Liver (tissue), 8 donors: ENCODE measurements at regions not wholly inside any gene's neighbourhood (a gene's known extent, or its start where the extent isn't known, plus 50 kb on each side); places are given as distances from the start of the nearest gene placed in this dataset.

Source experiments
- DNase-seq: peaks from one replicate; pipeline ENCODE4 v3.0.0-alpha.2; 2017; ENCODE audit warnings: low spot score
- H3K27ac ChIP-seq, 2 donors: one replicate each; pipeline ENCODE4 v1.7.0; 2013; ENCODE audit warnings: inconsistent platforms in 2 of 2, low read length in 2 of 2, control low read depth in 1 of 2, low read depth in 1 of 2, mild to moderate bottlenecking in 1 of 2
- H3K27me3 ChIP-seq, 4 donors: one replicate each; pipeline versions ENCODE4 v1.6.1 to v1.7.0; 2013; ENCODE audit warnings: low read length in 3 of 4, inconsistent platforms in 1 of 4, mild to moderate bottlenecking in 1 of 4, moderate library complexity in 1 of 4; ENCODE audit not compliant: control insufficient read depth in 4 of 4, insufficient read depth in 4 of 4
- H3K36me3 ChIP-seq, 4 donors: one replicate each; pipeline versions ENCODE4 v1.6.1 to v1.7.0; 2013; ENCODE audit warnings: low read length in 3 of 4, mild to moderate bottlenecking in 3 of 4, low read depth in 1 of 4, moderate library complexity in 1 of 4; ENCODE audit not compliant: control insufficient read depth in 4 of 4, insufficient read depth in 3 of 4
- H3K4me1 ChIP-seq, 4 donors: one replicate each; pipeline versions ENCODE4 v1.6.1 to v1.7.0; 2013; ENCODE audit warnings: low read length in 3 of 4, mild to moderate bottlenecking in 3 of 4, moderate library complexity in 1 of 4; ENCODE audit not compliant: control insufficient read depth in 4 of 4, insufficient read depth in 4 of 4
- H3K4me3 ChIP-seq, 3 donors: one replicate each; pipeline versions ENCODE4 v1.6.1 to v1.7.0; 2013; ENCODE audit warnings: low read length in 3 of 3, control low read depth in 1 of 3, low read depth in 1 of 3, mild to moderate bottlenecking in 1 of 3
- H3K9ac ChIP-seq, 2 donors: one replicate each; pipeline ENCODE4 v1.7.0; 2013; ENCODE audit warnings: low read length in 2 of 2, mild to moderate bottlenecking in 2 of 2, moderate library complexity in 2 of 2, control low read depth in 1 of 2, low read depth in 1 of 2
- H3K9me3 ChIP-seq, 4 donors: one replicate each; pipeline versions ENCODE4 v1.6.1 to v1.7.0; 2013; ENCODE audit warnings: low read length in 3 of 4; ENCODE audit not compliant: control insufficient read depth in 4 of 4
- ATF3 ChIP-seq: IDR thresholded peaks from 2 replicates; pipeline ENCODE4 v1.6.1; 2016; ENCODE audit warnings: antibody characterized with exemption
- CTCF ChIP-seq: fragments of 150-350 bp; IDR thresholded peaks from 2 replicates; pipeline ENCODE4 v1.5.1; 2017; ENCODE audit warnings: improper control_type of control experiment, low read depth, low read length; ENCODE audit not compliant: missing input control
- EGR1 ChIP-seq, 2 donors: IDR thresholded peaks; 2 replicates each; pipeline ENCODE4 v1.6.1; 2016 to 2018; ENCODE audit warnings: antibody characterized with exemption in 2 of 2, low read depth in 2 of 2
- FOXA1 ChIP-seq: IDR thresholded peaks from 2 replicates; pipeline ENCODE4 v1.6.1; 2016; ENCODE audit warnings: antibody characterized with exemption
- FOXA2 ChIP-seq: IDR thresholded peaks from 2 replicates; pipeline ENCODE4 v1.6.1; 2016; ENCODE audit warnings: antibody characterized with exemption
- GABPA ChIP-seq, 2 donors: IDR thresholded peaks in 1 of 2; conservative IDR thresholded peaks in 1 of 2; 2 replicates each; pipeline ENCODE4 v1.6.1; 2016; ENCODE audit warnings: antibody characterized with exemption in 2 of 2, mild to moderate bottlenecking in 1 of 2, moderate library complexity in 1 of 2
- HNF4A ChIP-seq, 2 donors: conservative IDR thresholded peaks; 2 replicates each; pipeline ENCODE4 v1.6.1; 2016; ENCODE audit warnings: antibody characterized with exemption in 2 of 2, mild to moderate bottlenecking in 2 of 2
- HNF4G ChIP-seq: IDR thresholded peaks from 2 replicates; pipeline ENCODE4 v1.6.1; 2016; ENCODE audit warnings: antibody characterized with exemption
- JUND ChIP-seq, 2 donors: IDR thresholded peaks; 2 replicates each; pipeline ENCODE4 v1.6.1; 2016; ENCODE audit warnings: antibody characterized with exemption in 2 of 2
- MAX ChIP-seq: IDR thresholded peaks from 2 replicates; pipeline ENCODE4 v1.6.1; 2016; ENCODE audit warnings: antibody characterized with exemption
- NR2F2 ChIP-seq: IDR thresholded peaks from 2 replicates; pipeline ENCODE4 v1.6.1; 2016; ENCODE audit warnings: antibody characterized with exemption
- RAD21 ChIP-seq, 2 donors: IDR thresholded peaks; 2 replicates each; pipeline ENCODE4 v1.6.1; 2016; ENCODE audit warnings: antibody characterized with exemption in 2 of 2, mild to moderate bottlenecking in 2 of 2
- REST ChIP-seq: IDR thresholded peaks from 2 replicates; pipeline ENCODE4 v1.6.1; 2016; ENCODE audit warnings: antibody characterized with exemption, mild to moderate bottlenecking
- RXRA ChIP-seq, 2 donors: IDR thresholded peaks; 2 replicates each; pipeline ENCODE4 v1.6.1; 2017 to 2018; ENCODE audit warnings: antibody characterized with exemption in 2 of 2, mild to moderate bottlenecking in 1 of 2
- SP1 ChIP-seq: IDR thresholded peaks from 2 replicates; pipeline ENCODE4 v1.6.1; 2018; ENCODE audit warnings: antibody characterized with exemption, mild to moderate bottlenecking
- TAF1 ChIP-seq: conservative IDR thresholded peaks from 2 replicates; pipeline ENCODE4 v1.6.1; 2016; ENCODE audit warnings: antibody characterized with exemption, mild to moderate bottlenecking
- YY1 ChIP-seq: IDR thresholded peaks from 2 replicates; pipeline ENCODE4 v1.6.1; 2016; ENCODE audit warnings: antibody characterized with exemption, mild to moderate bottlenecking
- ZBTB33 ChIP-seq: IDR thresholded peaks from 2 replicates; pipeline ENCODE4 v1.6.1; 2016; ENCODE audit warnings: antibody characterized with exemption
- WGBS: extraction: QIAGEN DNeasy Blood & Tissue Kit; methylation state at CpG from one replicate; pipeline ENCODE4 v1.1.7; 2013; 5-methylcytosine and 5-hydroxymethylcytosine counted together
- donor health status: healthy.
- donor health status: healthy.
- donor health status: healthy.
- donor health status: healthy.
- donor health status: healthy.

GRCh38 chr1:14486401-14487201 lies 111.9 kb upstream of the KAZN start:
- Histone ChIP-seq H3K9ac (no peak overlapping the region), H3K9me3 (peaks cover 0 to 3% (median 0%) of the 10 kb centered on the region in 4 donors), H3K27me3 (peaks cover 0 to 9% (median 2%) of the 10 kb centered on the region in 4 donors), H3K4me1 (no peaks in the 10 kb centered on the region), H3K4me3 (no peak overlapping the region), H3K27ac (no peak overlapping the region), H3K36me3 (no peaks in the 10 kb centered on the region)
- DNase-seq: no peak
- TF ChIP-seq HNF4A (conservative IDR thresholded peaks at IDR 0.05) (no peak), SP1 (no peak), ATF3 (no peak), ZBTB33 (no peak), EGR1 (IDR thresholded peaks at IDR 0.05; ENCODE audit: low read depth in 2 of 2) (no peak), CTCF (no peak), JUND (IDR thresholded peaks at IDR 0.05) (no peak), REST (no peak), HNF4G (no peak), YY1 (no peak), TAF1 (no peak), RAD21 (IDR thresholded peaks at IDR 0.05) (no peak), FOXA2 (no peak), NR2F2 (no peak)
- WGBS: 67% methylated on average over 8 of the region's 8 CpGs

GRCh38 chr1:14487671-14488070 lies 110.8 kb upstream of the KAZN start:
- H3K27ac ChIP-seq: no peak overlapping the region
- peaks cover 0 to 3% (median 0%) of the 10 kb centered on the region in 4 donors for H3K9me3 ChIP-seq
- H3K9ac ChIP-seq: no peak overlapping the region
- H3K36me3 ChIP-seq: no peaks in the 10 kb centered on the region
- no peak overlapping the region for H3K4me3 ChIP-seq
- no peaks in the 10 kb centered on the region for H3K4me1 ChIP-seq
- no peak for TF ChIP-seq MAX
- TF ChIP-seq NR2F2: no peak
- no peak for TF ChIP-seq YY1
- TF ChIP-seq ZBTB33: no peak
- no peak for TF ChIP-seq FOXA2
- TF ChIP-seq RAD21 (IDR thresholded peaks at IDR 0.05): no peak
- no peak for TF ChIP-seq ATF3
- no peak for TF ChIP-seq RXRA (IDR thresholded peaks at IDR 0.05)
- no peak for TF ChIP-seq JUND (IDR thresholded peaks at IDR 0.05)
- no peak for TF ChIP-seq SP1
- no peak for TF ChIP-seq TAF1
- TF ChIP-seq HNF4G: no peak
- TF ChIP-seq FOXA1: no peak
- TF ChIP-seq EGR1 (IDR thresholded peaks at IDR 0.05; ENCODE audit: low read depth in 2 of 2): no peak
- no peak for TF ChIP-seq GABPA (IDR thresholded peaks at IDR 0.05 in 1 of 2, conservative IDR thresholded peaks at IDR 0.05 in 1 of 2)
- DNase-seq: no peak
- H3K27me3 ChIP-seq: peaks cover 0 to 3% (median 1%) of the 10 kb centered on the region in 4 donors
- WGBS: 52% methylated on average over 3 of the region's 3 CpGs
